GM19438 (cell line): ENCODE measurements at regions not wholly inside any gene's neighbourhood (a gene's known extent, or its start where the extent isn't known, plus 50 kb on each side); places are given as distances from the start of the nearest gene placed in this dataset.

Experiments used
- ATAC-seq: cut with Tn5 transposase; IDR thresholded peaks from one replicate; pipeline ENCODE4 v1.9.1; 2021; ENCODE audit warnings: low read depth; ENCODE audit not compliant: unreplicated experiment

- no peak for ATAC-seq
Measured at GRCh38 chr22:48365386-48365785, 1462.3 kb downstream of the BRD1 start.

GRCh38 chr22:48362721-48363404 lies 1464.8 kb downstream of the BRD1 start:
- no peak for ATAC-seq

DNA sequence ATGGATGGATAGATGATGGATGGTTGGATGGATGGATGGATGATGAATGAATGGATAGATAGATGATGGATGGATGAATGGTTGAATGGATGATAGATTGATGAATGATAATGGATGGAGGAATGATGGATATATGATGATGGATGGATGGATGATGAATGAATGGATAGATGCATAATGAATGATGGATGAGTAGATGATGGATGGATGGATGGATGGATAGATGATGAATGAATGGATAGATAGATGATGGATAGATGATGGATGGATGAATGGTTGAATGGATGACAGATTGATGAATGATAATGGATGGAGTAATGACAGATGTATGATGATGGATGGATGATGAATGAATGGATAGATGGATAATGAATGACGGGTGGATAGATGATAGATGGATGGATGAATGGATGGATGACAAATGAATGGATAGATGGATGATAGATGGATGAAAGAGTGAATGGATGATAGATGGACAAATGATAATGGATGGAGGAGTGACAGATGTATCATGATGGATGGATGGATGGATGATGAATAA lies 1466.5 kb downstream of the BRD1 start:
- ATAC-seq: no peak

DNA sequence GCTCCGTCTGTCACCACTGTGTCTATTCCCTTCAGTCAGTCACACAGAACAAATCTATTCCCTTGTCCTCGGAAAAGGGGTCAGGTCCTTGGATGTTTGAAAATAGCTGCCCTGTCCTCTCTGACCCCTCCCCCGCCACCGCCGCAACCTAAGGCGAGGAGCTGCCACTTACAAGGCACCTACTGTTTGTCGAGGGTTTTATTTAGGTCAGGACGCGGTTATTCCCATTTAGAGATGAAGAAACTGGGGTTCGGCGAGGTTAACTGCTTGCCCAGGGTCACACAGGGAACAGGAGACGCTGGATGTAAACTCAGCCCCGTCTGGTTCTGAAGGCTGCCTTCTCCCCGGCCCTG lies 1468.1 kb downstream of the BRD1 start:
- ATAC-seq: no peak

DNA sequence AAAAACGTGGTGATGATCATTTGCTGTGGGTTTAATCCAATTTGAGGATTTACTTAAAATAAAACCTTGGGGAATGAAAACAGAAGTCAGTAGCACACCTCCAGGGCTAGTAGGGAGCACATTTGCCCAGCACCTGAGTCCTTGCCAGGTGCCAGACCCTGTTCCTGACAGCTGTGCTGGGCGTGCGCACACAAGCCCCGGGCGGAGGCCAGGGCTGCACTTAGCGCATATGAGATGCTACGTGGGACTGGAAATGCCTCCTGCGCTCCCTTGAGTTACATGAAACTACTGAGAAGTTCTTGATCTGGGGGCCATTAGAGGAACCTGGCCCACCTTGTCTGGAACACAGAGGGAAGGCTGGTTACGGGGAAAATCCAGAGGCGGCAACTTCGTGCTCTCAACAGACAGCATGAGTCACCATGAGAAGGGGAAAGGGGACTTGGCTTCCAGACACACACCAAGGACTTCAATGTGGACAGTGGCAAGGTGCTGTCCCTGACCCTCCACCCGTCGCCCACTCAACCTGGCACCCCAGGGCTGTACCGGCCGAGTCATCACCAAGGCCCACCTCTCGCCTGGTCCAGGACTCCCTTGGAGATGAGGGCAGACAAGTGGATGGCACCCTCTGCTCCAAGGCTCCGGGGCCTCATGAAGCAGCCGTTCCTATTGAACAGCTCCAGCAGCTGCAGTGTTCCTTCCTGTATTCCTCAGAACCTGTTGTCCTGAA lies 1468.6 kb downstream of the BRD1 start:
- ATAC-seq: no peak

DNA sequence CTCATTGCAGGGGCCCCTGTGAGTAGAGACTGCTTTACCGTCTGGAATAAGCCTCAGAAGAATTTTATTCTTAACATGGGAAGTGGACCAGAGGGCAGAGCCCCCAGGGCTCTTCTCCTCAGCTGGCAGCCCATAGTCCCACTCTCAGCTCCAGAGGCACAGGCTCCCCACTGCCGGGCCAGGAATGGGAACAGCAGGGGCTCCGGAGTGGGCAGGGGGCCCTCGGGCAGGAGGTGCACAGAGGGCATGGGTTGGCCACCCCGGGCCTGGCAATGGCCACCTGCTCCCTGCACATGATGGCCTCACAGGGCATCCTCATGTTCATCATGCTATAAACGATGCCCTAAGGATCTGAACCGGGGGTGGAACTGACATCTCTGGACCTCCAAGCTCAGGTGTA lies 1469.7 kb downstream of the BRD1 start:
- no peak for ATAC-seq

DNA sequence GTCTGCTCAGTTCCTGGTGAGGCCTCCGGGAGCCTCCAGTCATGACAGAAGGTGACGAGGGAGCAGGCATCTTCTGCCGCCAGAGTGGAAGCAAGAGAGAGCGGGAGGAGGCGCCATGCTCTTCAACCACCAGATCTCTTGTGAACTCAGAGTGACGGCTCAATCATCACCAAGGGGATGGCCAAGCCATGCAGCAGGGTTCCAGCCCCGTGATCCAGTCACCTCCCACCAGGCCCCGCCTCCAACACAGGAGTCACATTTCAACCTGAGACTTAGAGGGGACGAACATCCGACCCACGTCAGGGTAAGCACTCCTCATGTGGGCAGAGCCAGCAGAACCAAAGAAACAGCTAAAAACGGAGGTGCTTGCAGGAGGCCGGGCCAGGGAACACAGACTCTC lies 1470.5 kb downstream of the BRD1 start:
- ATAC-seq: no peak

DNA sequence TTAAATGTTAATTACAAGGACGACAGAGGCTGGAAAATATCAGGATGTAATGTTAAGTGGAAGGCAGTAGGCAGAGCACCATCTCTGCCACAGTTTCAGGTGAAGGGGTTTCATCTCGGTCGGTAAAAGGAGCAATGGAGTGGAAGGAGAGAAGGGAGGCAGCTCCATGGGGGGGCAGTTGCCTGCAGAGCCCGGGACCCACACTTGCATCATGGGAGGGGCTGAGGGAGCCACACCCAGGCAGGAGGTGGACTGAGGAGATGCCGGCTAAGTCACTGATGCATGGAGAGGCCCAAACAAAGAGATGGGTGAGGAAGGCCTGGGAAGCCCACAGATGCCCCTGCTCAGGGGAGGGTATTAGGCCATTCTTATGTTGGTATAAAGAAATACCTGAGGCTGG lies 1470.9 kb downstream of the BRD1 start:
- no peak for ATAC-seq

GRCh38 chr22:48354096-48354495 lies 1473.6 kb downstream of the BRD1 start:
- ATAC-seq: no peak

GRCh38 chr22:48353116-48353947 lies 1474.3 kb downstream of the BRD1 start:
- no peak for ATAC-seq

DNA sequence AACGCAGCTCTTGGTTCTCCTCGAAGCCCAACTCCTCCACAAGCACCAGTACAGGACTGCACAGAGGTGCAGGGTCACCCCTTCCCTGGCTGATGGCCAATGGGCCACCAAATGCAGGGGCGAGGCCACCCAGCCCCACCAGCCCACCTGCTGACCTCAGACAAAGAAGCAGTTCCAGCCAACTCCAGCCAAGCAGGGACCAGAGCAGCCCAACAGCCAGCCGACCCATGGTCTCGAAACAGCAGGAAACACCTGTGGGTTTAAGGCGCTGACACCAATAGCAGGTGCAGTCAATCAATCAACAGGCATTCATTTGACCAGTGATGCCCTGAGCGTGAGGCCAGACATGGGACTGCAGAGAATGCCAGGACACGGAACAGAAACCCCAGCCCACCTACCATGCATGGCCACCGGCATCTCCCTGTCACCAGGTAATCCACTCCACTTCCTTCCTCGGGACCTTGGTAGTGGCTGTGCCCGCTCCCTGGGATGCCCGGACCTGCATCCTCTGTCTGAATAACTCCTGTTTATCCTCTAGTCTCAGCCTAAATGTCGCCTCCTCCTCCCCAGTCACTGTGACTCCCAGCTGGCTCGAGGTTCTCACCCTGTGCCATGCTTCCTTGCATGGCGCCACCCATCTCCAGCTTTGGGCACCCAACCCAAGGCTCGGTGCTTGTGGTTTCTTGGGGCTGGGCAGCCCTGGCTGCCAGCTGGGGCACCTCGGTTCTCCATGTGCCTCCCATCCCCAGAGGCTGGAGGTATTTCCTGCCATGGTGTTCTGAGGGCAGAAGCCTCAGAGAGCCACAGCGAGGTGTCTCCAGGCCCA lies 1475.4 kb downstream of the BRD1 start:
- no peak for ATAC-seq

GRCh38 chr22:48351376-48352085 lies 1476.1 kb downstream of the BRD1 start:
- ATAC-seq: no peak

- no peak for ATAC-seq
Measured at GRCh38 chr22:48350456-48350855, 1477.2 kb downstream of the BRD1 start.

GRCh38 chr22:48348855-48349254 lies 1478.8 kb downstream of the BRD1 start:
- no peak for ATAC-seq

GRCh38 chr22:48347311-48347710 lies 1480.4 kb downstream of the BRD1 start:
- no peak for ATAC-seq

GRCh38 chr22:48346911-48347310 lies 1480.8 kb downstream of the BRD1 start:
- no peak for ATAC-seq

GRCh38 chr22:48346311-48346710 lies 1481.4 kb downstream of the BRD1 start:
- no peak for ATAC-seq

DNA sequence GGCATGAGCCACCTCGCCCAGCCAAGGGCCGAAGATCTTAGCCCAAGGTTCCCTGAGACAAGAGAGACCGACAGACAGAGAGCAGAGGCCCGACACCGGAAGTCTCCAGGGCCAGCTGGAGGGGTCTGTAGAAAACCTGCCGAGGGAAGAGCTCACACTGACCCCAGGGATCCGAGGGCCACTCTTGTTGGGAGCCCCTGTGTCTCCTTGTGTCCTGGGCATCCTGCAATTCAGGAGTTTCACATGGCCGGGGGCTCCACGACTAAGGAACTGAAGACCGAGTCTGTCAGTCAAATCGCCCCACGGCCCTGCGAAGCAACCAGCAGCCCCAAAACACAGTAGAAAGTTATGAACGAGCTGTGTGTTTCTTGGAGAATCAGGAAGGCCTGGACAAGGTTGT lies 1482.0 kb downstream of the BRD1 start:
- ATAC-seq: no peak

DNA sequence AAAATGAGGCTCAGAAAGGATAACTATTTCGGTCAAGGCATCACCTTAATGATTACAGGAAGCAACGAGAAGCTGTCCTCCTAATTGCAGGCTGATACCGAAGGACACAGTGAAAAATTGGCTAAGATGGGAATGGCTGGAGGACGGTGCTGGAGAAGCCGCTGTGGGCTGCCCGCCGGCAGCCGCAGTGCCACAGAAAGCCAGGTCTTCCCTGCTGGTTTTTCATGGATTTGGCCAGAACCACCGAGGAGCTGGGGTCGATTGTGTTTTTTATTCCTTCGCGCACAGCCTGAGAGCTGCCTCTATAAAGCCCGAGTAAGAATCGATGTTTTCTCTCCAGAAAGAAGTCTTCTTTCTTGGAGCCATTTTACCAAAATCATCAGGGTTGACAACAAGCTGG lies 1484.2 kb downstream of the BRD1 start:
- no peak for ATAC-seq

DNA sequence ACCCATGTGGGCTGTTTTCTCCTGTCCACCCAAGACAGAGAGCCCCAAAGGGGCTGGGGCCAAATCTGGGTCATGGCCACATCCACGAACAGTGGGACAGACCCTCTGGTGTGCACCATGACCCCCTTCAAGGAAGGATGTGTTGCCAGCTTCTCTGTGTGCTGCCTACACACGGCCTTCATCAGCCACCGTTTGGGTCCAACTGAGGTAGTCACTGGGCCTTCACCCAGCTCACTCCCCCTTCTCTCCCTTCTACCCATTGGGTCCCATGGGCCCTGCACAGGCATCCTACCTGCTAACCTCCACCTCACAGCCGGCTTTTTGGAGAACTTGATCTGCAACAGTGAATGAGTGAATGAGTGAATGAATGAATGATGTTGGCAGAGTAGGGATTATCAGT lies 1484.9 kb downstream of the BRD1 start:
- ATAC-seq: no peak
